GM19351 (cell line): ENCODE measurements at regions not wholly inside any gene's neighbourhood (a gene's known extent, or its start where the extent isn't known, plus 50 kb on each side); places are given as distances from the start of the nearest gene placed in this dataset.

Experiments used
- ATAC-seq: cut with Tn5 transposase; IDR thresholded peaks from one replicate; pipeline ENCODE4 v1.9.1; 2021; ENCODE audit warnings: mild to moderate bottlenecking, moderate library complexity; ENCODE audit not compliant: unreplicated experiment

GRCh38 chr10:112005044-112005443 is 178.5 kb downstream of the GPAM start:
- no peak for ATAC-seq

- ATAC-seq, result no peak
Measured at GRCh38 chr10:112006407-112006806, 177.2 kb downstream of the GPAM start.

- no peak for ATAC-seq
Measured at GRCh38 chr10:112006831-112007230, 176.7 kb downstream of the GPAM start.

- no peak for ATAC-seq
Measured at GRCh38 chr10:112022196-112022595, 161.4 kb downstream of the GPAM start.

DNA sequence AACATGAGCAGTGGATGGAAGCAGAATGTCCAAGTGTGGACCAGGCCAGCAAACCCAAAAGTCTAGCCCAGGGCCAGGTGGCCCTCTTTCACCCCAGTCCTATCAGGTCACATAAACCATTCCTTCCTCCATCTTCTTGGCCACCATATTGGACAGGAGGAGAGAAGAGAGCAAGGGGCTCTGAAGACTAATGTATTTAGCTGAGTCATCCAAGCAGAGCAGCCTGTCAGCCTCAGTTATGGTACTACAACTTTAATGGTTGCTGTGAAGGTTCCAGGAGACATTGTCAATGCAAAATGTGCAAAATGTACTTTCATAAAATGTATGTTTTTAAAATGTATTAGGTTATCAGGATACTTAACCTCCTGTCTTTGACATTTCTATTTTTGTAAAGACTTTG is 159.5 kb downstream of the GPAM start:
- ATAC-seq, result no peak

- no peak for ATAC-seq
Measured at GRCh38 chr10:112025228-112025627, 158.3 kb downstream of the GPAM start.

DNA sequence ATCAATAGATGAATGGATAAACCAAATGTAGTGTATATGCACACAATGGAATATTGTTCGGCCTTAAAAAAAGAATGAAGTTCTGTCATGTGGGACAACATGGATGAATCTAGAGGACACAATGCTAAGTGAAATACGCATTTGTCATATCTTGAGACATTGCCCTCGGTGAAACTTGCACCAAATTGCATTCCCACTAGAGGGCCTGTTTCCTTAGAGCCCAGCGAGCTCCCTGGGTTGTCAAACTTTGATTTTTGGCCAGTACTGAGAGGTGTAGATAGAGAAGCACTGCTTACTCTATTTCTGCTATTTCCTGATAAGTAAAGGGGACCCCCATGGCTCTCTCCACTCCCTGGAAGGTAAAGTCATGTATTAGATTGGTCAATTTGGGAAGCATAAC is 157.1 kb downstream of the GPAM start:
- ATAC-seq, result no peak

DNA sequence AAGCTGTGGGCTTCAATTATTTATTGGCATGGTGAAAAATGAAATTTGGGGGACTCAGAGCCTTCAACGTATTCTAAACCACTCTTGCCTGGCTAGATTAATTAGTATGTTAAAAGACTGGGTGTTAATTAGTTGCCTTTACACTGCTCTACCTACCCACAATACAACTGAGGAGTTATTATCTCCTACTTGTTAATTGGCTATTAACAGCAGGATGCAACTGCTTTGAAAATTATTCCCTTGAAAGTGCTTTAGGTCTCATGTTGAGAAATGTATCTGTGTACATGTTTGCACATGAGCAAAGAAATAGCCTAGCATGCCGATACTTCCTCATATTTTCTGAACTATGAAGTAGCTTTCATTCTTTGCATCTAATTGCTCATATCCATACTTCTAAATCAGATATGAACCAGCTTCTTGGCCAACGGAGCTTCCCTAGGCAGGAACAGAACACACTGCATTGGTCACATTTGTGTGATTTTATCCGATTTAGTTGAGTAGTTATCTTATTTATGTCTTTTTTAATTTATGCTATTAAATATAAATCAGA is 155.8 kb downstream of the GPAM start:
- no peak for ATAC-seq

DNA sequence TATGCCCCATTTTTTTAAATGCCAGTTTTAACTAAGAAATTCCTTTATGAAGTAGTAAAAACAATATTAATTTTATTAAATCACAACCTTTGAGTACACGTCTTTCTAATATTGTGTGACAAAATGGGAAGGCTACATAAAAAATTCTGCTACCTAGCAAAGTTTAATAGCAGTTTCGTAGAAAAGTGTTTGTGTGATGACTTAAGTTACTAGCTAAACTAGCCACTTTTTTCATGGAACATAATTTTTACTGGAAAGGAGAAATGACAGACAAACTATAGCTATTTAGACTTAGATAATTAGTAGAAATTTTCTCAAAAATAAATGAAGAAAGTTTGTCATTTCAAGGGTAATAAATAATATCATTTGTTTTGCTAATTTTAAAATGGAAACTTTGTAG is 153.1 kb downstream of the GPAM start:
- no peak for ATAC-seq

GRCh38 chr10:112039823-112040222 is 143.7 kb downstream of the GPAM start:
- ATAC-seq, result no peak

GRCh38 chr10:112040696-112041095 is 142.9 kb downstream of the GPAM start:
- ATAC-seq, result no peak

DNA sequence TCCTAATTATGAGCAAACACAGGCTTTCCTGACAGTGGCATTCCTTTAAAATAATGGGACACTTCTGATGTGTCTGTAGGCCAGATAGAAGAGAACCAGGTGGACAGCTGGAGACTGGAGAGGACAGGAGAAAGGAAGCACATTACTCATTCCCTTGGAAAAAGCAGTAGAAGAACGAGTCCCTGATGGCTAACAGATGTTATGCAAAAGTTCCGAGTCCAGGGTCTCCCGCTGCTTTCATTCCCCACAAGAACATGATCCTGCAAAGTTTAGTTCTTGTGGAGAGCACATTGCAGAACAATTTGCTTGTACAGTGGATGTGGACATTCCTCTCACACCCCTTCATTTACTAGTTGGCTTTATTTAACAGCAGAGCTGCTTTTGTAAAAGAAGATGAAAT is 137.6 kb downstream of the GPAM start:
- ATAC-seq, result no peak

DNA sequence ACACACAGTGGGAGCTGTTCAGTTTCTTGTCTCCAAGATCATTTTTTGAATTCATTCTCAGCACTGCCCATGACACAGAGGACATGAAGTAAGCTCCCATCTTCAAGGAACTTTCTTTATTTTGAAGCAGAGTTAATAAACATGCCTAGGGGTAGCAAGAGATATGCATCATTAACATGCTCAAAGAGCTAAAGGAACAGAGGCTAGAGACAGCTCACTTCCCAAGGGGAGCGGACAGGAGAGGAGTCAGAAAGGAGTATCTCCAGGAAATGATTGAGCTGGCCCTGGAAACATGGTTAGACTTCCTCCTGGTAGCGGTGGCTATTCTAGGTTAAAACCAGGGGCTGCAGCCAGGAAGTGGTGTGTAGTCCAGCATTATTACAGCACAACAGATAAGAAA is 135.9 kb downstream of the GPAM start:
- ATAC-seq, result no peak

GRCh38 chr10:112052166-112052565 is 131.4 kb downstream of the GPAM start:
- ATAC-seq, result no peak

DNA sequence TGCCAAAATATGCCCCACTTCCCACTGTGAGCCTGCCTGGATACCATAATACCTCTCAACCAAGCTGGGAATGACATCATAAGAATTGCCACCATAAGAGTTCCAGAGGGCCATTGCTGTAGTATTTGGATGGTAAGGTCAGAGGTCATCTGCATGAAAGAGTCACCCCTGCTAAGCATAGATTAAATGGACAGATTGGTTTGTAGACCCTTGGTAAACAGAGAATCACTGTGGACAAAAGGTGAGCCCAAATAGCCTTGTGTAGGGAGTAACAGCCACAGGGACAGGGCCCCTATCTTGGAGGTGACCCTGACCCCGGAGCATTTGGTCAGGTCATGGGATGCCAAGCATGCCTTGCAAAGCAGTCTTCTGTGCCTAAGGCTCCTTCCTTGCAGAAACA is 129.7 kb downstream of the GPAM start:
- ATAC-seq, result no peak

DNA sequence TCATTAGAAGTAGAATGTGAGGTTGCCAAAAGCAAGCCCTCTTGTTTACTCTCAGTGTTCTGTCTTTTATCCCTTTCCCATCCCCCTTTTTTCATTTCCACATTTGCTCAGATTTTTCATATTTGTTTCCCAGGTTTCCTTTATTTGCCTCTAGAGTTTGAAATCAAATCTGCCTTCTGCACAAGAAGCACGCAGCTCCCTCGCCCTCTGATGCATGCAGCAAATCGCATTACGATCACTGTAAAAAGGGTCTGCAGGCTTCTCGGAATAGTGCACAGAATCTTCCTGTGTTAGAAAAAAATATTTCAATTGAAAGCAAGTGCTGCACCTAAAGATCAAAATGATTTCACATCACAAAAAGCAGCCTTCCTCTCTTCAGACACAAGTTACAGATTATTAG is 129.0 kb downstream of the GPAM start:
- ATAC-seq, result no peak

DNA sequence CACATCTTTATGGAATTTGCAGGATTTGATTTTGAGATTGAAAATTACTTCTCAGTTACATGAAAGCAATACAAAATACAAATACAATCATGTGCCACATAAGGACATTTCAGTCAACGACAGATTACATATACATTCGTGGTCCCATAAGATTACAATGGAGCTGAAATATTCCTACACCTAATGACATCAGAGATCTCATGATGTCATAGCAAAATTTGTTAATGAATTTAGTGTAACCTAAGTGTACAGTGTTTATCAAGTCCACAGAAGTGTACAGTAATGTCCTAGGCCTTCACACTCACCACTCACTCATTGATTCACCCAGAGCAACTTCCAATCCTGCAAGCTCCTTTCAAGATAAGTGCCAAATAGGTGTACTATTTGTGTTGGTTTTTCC is 126.5 kb downstream of the GPAM start:
- no peak for ATAC-seq

GRCh38 chr10:112059220-112059619 is 124.3 kb downstream of the GPAM start:
- no peak for ATAC-seq

DNA sequence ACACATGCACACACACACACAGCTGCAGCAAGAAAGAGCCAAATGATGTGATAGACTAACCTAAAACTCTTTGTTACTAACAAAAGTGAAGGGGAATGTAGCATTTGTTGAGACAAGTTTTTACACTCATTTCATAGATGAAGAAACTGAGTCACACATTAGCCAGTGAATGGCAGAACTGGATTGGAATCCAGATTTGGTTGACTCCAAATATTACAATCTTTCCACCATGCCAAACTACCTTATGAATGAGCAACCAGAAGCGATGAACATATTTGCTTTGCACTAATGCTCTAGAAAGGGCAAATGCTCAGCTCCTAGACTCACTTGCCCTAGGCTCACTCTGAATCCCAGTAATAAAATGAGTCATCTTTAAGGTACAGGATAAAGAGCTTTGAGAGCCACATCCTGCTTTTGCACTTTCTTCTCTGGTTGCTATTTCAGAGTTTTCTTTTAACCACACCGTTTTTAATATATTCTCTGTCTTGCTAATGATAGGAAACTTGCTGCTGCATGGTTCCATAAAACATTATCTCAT is 111.9 kb downstream of the GPAM start:
- ATAC-seq, result no peak

DNA sequence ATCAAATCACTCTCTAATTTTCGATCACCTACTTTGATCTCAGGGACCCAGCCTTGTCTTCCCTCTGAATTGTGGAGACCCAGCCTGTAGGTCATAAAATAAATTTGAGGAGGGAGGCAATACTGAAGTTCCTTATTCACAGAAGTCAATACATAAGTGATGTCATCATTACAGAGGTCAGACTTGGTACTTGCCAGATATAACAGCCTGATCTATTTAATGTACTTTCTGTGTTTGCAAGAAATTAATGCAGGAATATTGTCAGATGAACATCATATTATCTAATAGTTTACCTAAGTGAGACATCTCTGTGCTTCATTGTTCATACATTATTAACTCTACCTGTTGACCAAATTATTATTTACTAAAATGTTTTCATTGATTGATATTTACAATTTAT is 105.6 kb downstream of the GPAM start:
- no peak for ATAC-seq

- no peak for ATAC-seq
Measured at GRCh38 chr10:112080231-112080630, 103.3 kb downstream of the GPAM start.

GRCh38 chr10:112082120-112082519 is 101.4 kb downstream of the GPAM start:
- no peak for ATAC-seq

GRCh38 chr10:112083472-112083871 is 100.1 kb downstream of the GPAM start:
- ATAC-seq, result no peak
